Gastrocnemius medialis (tissue), 4 donors: ENCODE measurements at regions not wholly inside any gene's neighbourhood (a gene's known extent, or its start where the extent isn't known, plus 50 kb on each side); places are given as distances from the start of the nearest gene placed in this dataset.

Source experiments
- POLR2A ChIP-seq, 2 donors: fragments of 450-650 bp; IDR thresholded peaks; one replicate each; pipeline ENCODE4 v1.6.1; 2017; ENCODE audit warnings: antibody characterized with exemption in 2 of 2, mild to moderate bottlenecking in 2 of 2, moderate library complexity in 2 of 2
- TF ChIP-seq, protein P1 (sequence below), 5 experiments: fragments of 450-650 bp in 3 of 5; fragments of 200-600 bp in 2 of 5; sonication (generic) in 2 of 5; IDR thresholded peaks in 4 of 5; conservative IDR thresholded peaks in 1 of 5; 1 replicate in 4 of 5; 2 replicates in 1 of 5; pipeline ENCODE4 v1.5.1; 2016 to 2019; ENCODE audit warnings: antibody characterized with exemption in 5 of 5, mild to moderate bottlenecking in 3 of 5, moderate library complexity in 3 of 5

DNA sequence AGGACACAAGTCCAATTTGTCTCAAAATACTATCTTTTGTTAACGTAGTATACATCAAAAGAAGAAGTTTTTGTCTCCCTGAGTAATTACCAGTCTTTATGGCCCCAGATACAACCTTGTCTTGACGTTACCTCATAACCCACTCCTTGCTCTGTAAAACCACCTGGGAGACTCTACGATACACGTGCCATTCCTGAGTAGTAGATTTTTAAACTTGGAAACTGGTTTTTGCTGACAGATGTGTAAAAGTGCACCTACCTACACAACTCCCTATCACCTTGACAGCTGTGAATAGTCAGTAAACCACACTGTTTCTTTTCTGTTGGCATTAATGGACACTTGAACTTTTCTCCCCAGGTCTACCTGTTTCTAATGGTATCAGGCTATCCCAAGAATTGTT is 51.7 kb upstream of the RARB start:
- TF ChIP-seq, protein P1, sequence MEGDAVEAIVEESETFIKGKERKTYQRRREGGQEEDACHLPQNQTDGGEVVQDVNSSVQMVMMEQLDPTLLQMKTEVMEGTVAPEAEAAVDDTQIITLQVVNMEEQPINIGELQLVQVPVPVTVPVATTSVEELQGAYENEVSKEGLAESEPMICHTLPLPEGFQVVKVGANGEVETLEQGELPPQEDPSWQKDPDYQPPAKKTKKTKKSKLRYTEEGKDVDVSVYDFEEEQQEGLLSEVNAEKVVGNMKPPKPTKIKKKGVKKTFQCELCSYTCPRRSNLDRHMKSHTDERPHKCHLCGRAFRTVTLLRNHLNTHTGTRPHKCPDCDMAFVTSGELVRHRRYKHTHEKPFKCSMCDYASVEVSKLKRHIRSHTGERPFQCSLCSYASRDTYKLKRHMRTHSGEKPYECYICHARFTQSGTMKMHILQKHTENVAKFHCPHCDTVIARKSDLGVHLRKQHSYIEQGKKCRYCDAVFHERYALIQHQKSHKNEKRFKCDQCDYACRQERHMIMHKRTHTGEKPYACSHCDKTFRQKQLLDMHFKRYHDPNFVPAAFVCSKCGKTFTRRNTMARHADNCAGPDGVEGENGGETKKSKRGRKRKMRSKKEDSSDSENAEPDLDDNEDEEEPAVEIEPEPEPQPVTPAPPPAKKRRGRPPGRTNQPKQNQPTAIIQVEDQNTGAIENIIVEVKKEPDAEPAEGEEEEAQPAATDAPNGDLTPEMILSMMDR (IDR thresholded peaks at IDR 0.05 in 4 of 5, conservative IDR thresholded peaks at IDR 0.05 in 1 of 5) = no peak
- no peak for TF ChIP-seq POLR2A (IDR thresholded peaks at IDR 0.05)
